H1 (cell line): ENCODE measurements at regions not wholly inside any gene's neighbourhood (a gene's known extent, or its start where the extent isn't known, plus 50 kb on each side); places are given as distances from the start of the nearest gene placed in this dataset.

Experiments
- BRCA1 ChIP-seq: IDR thresholded peaks from 2 replicates; pipeline ENCODE4 v1.6.1; 2012; ENCODE audit warnings: low read depth, low read length, improper control_type of control experiment
- CTBP2 ChIP-seq: IDR thresholded peaks from 2 replicates; pipeline ENCODE4 v1.7.0; 2011; ENCODE audit warnings: borderline replicate concordance, mild to moderate bottlenecking, moderate library complexity, mixed read lengths, low read length; ENCODE audit not compliant: insufficient read depth, insufficient read length
- EZH2 ChIP-seq: fragments of 200-600 bp; sonication (generic); IDR thresholded peaks from 2 replicates; pipeline ENCODE4 v1.7.1; 2012; ENCODE audit warnings: low read depth, mild to moderate bottlenecking, moderate library complexity, low read length, inconsistent platforms; ENCODE audit not compliant: severe bottlenecking
- JUND ChIP-seq: IDR thresholded peaks from 2 replicates; pipeline ENCODE4 v1.6.1; 2011; ENCODE audit warnings: mild to moderate bottlenecking, improper control_type of control experiment, low read length
- NRF1 ChIP-seq: IDR thresholded peaks from 2 replicates; pipeline ENCODE4 v1.6.1; 2011; ENCODE audit warnings: mild to moderate bottlenecking, low read depth, low read length, improper control_type of control experiment
- POLR2A ChIP-seq, 2 experiments: IDR thresholded peaks; 1 replicate in 1 of 2; 2 replicates in 1 of 2; pipeline ENCODE4 v1.6.1; 2011; ENCODE audit warnings: low read depth in 2 of 2, low read length in 2 of 2, mild to moderate bottlenecking in 2 of 2; ENCODE audit errors: control extremely low read depth in 1 of 2
- POLR2AphosphoS5 ChIP-seq: IDR thresholded peaks from 2 replicates; pipeline ENCODE4 v1.6.1; 2011; ENCODE audit warnings: low read depth, low read length
- SP1 ChIP-seq: IDR thresholded peaks from 2 replicates; pipeline ENCODE4 v1.6.1; 2011; ENCODE audit warnings: low read depth, low read length
- TAF1 ChIP-seq: IDR thresholded peaks from 2 replicates; pipeline ENCODE4 v1.6.1; 2011; ENCODE audit warnings: mild to moderate bottlenecking, low read depth, low read length
- YY1 ChIP-seq: IDR thresholded peaks from 2 replicates; pipeline ENCODE4 v1.6.1; 2011; ENCODE audit warnings: low read depth, mild to moderate bottlenecking, low read length
- TF ChIP-seq, protein P1 (sequence below), 3 experiments: IDR thresholded peaks; 1 replicate in 2 of 3; 2 replicates in 1 of 3; pipeline versions ENCODE4 v1.5.1 to v1.6.1; 2011; ENCODE audit warnings: low read length in 3 of 3, mild to moderate bottlenecking in 3 of 3, inconsistent platforms in 2 of 3, low read depth in 1 of 3, moderate library complexity in 1 of 3; ENCODE audit not compliant: insufficient read depth in 1 of 3; ENCODE audit errors: control extremely low read depth in 1 of 3

DNA sequence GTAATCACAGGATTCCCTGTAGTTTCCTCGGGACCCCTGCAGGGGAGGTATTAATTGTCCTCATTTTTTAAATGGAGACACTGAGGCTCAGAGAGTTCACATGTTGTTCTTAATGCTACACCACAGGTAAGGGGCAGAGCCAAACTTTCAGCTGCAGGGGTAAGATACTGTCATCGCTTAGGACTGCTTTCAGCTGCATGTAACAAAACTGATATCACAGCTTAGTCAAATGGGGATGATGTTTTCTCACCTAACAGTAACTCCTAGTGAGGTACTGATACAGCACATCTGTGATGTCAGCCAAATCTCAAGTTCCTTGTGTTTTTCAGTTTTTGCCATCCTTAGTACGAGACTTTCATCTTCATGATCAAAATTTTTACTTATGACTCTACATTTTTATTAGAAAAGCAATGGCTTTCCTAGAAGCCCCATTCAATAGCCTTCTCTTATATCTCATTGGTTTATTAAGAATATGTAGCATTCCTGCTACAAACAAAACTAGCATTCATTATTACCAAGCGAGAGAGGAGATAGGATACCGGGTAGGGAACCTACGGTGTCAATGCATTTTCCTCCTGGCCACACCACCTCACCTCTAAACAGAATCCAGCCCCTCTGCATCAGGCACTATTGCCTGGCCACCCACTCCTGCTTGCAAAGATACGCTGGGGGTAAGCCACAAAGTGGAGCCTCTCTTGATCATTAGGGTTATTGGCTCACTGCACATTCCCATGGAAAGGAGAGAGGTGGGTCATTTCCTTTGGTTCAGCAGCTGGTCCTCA is 557.5 kb downstream of the CD83 start:
- TF ChIP-seq TAF1: no peak
- TF ChIP-seq, protein P1, sequence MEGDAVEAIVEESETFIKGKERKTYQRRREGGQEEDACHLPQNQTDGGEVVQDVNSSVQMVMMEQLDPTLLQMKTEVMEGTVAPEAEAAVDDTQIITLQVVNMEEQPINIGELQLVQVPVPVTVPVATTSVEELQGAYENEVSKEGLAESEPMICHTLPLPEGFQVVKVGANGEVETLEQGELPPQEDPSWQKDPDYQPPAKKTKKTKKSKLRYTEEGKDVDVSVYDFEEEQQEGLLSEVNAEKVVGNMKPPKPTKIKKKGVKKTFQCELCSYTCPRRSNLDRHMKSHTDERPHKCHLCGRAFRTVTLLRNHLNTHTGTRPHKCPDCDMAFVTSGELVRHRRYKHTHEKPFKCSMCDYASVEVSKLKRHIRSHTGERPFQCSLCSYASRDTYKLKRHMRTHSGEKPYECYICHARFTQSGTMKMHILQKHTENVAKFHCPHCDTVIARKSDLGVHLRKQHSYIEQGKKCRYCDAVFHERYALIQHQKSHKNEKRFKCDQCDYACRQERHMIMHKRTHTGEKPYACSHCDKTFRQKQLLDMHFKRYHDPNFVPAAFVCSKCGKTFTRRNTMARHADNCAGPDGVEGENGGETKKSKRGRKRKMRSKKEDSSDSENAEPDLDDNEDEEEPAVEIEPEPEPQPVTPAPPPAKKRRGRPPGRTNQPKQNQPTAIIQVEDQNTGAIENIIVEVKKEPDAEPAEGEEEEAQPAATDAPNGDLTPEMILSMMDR (IDR thresholded peaks at IDR 0.05; ENCODE audit: control extremely low read depth in 1 of 3, insufficient read depth in 1 of 3, low read depth in 1 of 3, low read length in 3 of 3): no peak
- no peak for TF ChIP-seq SP1
- no peak for TF ChIP-seq POLR2AphosphoS5
- TF ChIP-seq CTBP2: no peak
- TF ChIP-seq POLR2A (IDR thresholded peaks at IDR 0.05; ENCODE audit: control extremely low read depth in 1 of 2, low read depth in 2 of 2, low read length in 2 of 2): no peak
- TF ChIP-seq YY1: no peak
- TF ChIP-seq EZH2: no peak
- TF ChIP-seq JUND: no peak
- TF ChIP-seq NRF1: no peak
- TF ChIP-seq BRCA1: no peak
